ENCODE measurements at regions not wholly inside any gene's neighbourhood (a gene's known extent, or its start where the extent isn't known, plus 50 kb on each side); places are given as distances from the start of the nearest gene placed in this dataset.

DNA sequence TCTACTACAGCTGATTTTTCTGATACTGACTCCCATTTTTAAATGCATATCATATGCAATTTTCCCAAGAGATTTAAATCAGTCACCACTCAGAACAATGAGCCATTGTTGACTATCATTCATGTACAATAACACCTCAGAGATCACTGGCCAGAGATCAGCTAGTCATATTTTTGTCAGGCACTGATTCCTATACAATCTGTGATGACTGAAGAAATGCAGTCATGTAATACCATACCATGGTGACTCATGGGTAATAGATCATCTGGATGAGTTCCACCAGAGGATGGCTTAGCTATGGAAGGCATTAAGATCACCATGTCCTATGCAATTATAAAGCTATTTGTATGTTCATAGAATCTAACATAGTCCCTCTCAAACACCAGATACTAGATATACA, 285.7 kb upstream of the DCC start (continued):
- TF ChIP-seq, protein P1, sequence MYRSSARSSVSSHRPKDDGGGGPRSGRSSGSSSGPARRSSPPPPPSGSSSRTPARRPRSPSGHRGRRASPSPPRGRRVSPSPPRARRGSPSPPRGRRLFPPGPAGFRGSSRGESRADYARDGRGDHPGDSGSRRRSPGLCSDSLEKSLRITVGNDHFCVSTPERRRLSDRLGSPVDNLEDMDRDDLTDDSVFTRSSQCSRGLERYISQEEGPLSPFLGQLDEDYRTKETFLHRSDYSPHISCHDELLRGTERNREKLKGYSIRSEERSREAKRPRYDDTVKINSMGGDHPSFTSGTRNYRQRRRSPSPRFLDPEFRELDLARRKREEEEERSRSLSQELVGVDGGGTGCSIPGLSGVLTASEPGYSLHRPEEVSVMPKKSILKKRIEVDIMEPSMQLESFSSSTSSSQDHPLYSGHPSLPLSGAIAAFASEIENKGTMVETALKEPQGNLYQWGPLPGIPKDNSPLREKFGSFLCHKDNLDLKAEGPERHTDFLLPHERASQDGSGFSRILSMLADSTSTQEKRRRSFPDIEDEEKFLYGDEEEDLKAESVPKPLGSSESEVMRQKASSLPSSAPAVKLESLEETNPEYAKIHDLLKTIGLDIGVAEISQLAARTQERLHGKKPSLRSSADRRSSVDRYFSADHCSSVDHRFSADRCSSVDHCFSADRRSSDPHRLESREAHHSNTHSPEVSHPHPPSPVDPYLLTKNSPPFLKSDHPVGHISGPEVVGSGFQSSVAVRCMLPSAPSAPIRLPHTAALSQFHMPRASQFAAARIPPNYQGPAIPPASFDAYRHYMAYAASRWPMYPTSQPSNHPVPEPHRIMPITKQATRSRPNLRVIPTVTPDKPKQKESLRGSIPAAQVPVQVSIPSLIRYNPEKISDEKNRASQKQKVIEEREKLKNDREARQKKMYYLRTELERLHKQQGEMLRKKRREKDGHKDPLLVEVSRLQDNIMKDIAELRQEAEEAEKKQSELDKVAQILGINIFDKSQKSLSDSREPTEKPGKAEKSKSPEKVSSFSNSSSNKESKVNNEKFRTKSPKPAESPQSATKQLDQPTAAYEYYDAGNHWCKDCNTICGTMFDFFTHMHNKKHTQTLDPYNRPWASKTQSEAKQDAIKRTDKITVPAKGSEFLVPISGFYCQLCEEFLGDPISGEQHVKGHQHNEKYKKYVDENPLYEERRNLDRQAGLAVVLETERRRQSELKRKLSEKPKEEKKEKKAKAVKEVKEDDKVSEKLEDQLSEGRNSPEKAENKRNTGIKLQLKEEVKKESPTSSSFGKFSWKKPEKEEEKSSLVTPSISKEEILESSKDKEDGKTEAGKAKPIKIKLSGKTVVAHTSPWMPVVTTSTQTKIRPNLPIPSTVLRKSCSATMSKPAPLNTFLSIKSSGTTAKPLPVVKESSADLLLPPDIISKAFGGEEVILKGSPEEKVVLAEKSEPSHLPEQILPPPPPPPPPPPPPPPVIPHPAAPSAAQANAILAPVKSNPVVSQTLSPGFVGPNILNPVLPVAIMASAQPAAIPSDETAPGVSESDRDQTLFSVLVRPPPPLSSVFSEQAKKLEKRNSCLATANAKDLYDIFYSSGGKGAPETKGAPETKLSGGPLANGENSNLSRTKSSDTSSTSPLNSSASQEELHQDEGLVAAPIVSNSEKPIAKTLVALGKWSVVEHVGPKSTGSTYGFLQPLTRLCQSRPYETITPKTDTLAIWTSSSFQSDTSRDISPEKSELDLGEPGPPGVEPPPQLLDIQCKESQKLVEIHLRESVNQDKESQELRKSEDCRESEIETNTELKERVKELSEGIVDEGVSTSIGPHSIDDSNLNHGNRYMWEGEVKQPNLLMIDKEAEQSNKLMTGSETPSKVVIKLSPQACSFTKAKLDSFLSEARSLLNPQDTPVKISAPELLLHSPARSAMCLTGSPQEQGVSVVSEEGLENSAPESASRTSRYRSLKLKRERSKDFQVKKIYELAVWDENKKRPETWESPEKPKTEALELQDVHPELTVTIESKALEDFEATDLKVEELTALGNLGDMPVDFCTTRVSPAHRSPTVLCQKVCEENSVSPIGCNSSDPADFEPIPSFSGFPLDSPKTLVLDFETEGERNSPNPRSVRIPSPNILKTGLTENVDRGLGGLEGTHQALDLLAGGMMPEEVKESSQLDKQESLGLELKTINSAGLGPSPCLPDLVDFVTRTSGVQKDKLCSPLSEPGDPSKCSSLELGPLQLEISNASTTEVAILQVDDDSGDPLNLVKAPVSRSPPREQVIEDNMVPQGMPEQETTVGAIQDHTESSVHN (IDR thresholded peaks at IDR 0.05; ENCODE audit: borderline replicate concordance in 1 of 2, low read depth in 1 of 2) = no peak

DNA sequence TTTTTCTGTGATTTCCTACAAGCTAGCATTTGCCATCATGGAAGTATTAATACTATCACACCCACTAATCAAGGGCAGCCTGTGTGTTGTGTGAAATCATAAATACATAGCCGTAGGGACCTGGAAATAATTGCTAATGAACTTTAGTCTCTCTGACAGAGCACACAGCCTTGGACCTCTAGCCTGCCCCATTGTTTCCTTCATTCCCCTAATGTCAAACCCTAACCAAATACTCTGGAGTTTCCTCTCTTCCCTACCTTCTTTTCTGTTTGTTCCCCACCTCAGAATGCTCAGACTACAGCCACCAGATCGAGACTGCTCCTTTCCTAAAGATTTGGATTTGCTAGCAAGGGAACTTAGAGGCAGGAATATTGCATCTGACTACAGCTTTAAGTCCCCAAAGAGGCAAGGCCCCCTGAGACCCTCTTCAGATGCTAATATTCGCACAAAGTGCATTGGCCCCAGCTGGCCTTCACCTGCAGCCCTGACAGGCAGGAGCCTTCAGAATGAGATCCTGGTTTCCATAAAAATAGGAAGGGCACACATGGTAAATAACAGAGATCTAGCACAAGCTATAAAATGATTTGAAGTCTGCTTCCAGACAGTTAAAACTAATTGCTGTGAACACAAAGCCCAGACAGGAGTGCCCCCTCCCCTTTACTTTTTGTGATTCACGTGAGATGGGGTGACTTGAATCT, 279.2 kb upstream of the DCC start:
- Histone ChIP-seq H3K9me1 (ENCODE audit: control insufficient read depth, insufficient read depth, low read length) (no peaks in the 10 kb centered on the region), H3K4me2 (ENCODE audit: insufficient read depth, low read length) (no peak overlapping the region), H4K20me1 (replicated peaks; ENCODE audit: control insufficient read depth, insufficient read depth, low read length) (no peaks in the 10 kb centered on the region), H3K4me3 (no peak overlapping the region), H3K4me1 (replicated peaks in 1 of 2; ENCODE audit: control insufficient read depth in 2 of 2, insufficient read depth in 2 of 2, low read length in 2 of 2) (no peaks in the 10 kb centered on the region), H3K27ac (ENCODE audit: extremely low read depth, low read depth, low read length) (no peak overlapping the region), H3K9ac (ENCODE audit: insufficient read depth in 1 of 2, low read depth in 2 of 2, low read length in 2 of 2) (no peak overlapping the region), H2AFZ (ENCODE audit: low read depth, low read length) (no peak overlapping the region), H3K9me3 (replicated peaks; ENCODE audit: control insufficient read depth, insufficient read depth, low read depth, low read length) (no peaks in the 10 kb centered on the region), H3K79me2 (ENCODE audit: control insufficient read depth, insufficient read depth, low read length) (no peaks in the 10 kb centered on the region), H3K36me3 (ENCODE audit: control insufficient read depth, insufficient read depth, low read length) (no peaks in the 10 kb centered on the region), H3K27me3 (ENCODE audit: control insufficient read depth in 2 of 2, insufficient read depth in 2 of 2, low read length in 2 of 2) (no peaks in the 10 kb centered on the region)
- POLR2A ChIA-PET = no interaction called here
- CTCF ChIA-PET (ENCODE audit: low intra/inter-chr PET ratio) = no interaction called here
- ATAC-seq = no peak
- no TSS peak for BruUV-seq (replicated peaks)
- intact Hi-C loops (cut with micrococcal nuclease) (no loop called here), in situ Hi-C loops (cut with MboI) (no loop called here)
- FAIRE-seq = no peak
- 0% methylated on average over 4 of the region's 4 CpGs for WGBS (ENCODE audit: insufficient coverage, low coverage, missing lambda C conversion rate)
- DNase-seq (ENCODE audit: extremely low read depth in 1 of 4, low spot score in 3 of 4) = no peak
- TF ChIP-seq PTTG1 (tag; IDR thresholded peaks at IDR 0.05; ENCODE audit: low read depth) (no peak), TCF7 (IDR thresholded peaks at IDR 0.05; ENCODE audit: borderline replicate concordance) (no peak), MCM7 (IDR thresholded peaks at IDR 0.05) (no peak), ZNF324 (CRISPR knock-in tag; IDR thresholded peaks at IDR 0.05) (no peak), ZNF77 (CRISPR knock-in tag; IDR thresholded peaks at IDR 0.05) (no peak)

All from K562 (cell line).